Stimulated activated CD4-positive, alpha-beta T cell treated with anti-CD3 and anti-CD28 coated beads, Interleukin-1b, Interleukin-23, amount 100 ng/mL, for 24 hours (primary cell): ENCODE measurements at regions not wholly inside any gene's neighbourhood (a gene's known extent, or its start where the extent isn't known, plus 50 kb on each side); places are given as distances from the start of the nearest gene placed in this dataset.
"Not testable (repeated sequence)": the region's sequence is repeated elsewhere in the genome, so short reads cannot be mapped to it uniquely, and the experiment has no call there.

Source experiments
- DNase-seq, 4 experiments: peaks; one replicate each; pipeline ENCODE4 v3.0.0-alpha.2; 2020; ENCODE audit warnings: low read depth in 4 of 4, low spot score in 1 of 4

- no peak for DNase-seq
Measured at GRCh38 chr9:135349212-135350002, 130.2 kb upstream of the PPP1R26 start.

GRCh38 chr9:135350003-135350315 lies 129.6 kb upstream of the PPP1R26 start:
- DNase-seq = no peak

GRCh38 chr9:135353935-135354334 lies 125.6 kb upstream of the PPP1R26 start:
- DNase-seq = no peak

GRCh38 chr9:135355521-135356011 lies 124.0 kb upstream of the PPP1R26 start:
- no peak for DNase-seq

GRCh38 chr9:135356021-135356420 lies 123.6 kb upstream of the PPP1R26 start:
- no peak for DNase-seq

GRCh38 chr9:135356796-135357195 lies 122.8 kb upstream of the PPP1R26 start:
- no peak for DNase-seq

- no peak for DNase-seq
Measured at GRCh38 chr9:135357863-135358551, 121.6 kb upstream of the PPP1R26 start.

- no peak for DNase-seq
Measured at GRCh38 chr9:135358552-135358940, 121.0 kb upstream of the PPP1R26 start.

GRCh38 chr9:135359764-135360163 lies 119.8 kb upstream of the PPP1R26 start:
- DNase-seq = no peak

GRCh38 chr9:135360617-135361016 lies 119.0 kb upstream of the PPP1R26 start:
- no peak for DNase-seq

GRCh38 chr9:135361668-135362067 lies 117.9 kb upstream of the PPP1R26 start:
- DNase-seq = not testable (repeated sequence)

- DNase-seq = no peak
Measured at GRCh38 chr9:135363596-135363995, 116.0 kb upstream of the PPP1R26 start.

GRCh38 chr9:135365013-135365768 lies 114.4 kb upstream of the PPP1R26 start:
- no peak for DNase-seq

GRCh38 chr9:135366104-135366503 lies 113.5 kb upstream of the PPP1R26 start:
- DNase-seq = no peak

- no peak for DNase-seq
Measured at GRCh38 chr9:135369412-135369990, 110.1 kb upstream of the PPP1R26 start.

- DNase-seq = no peak
Measured at GRCh38 chr9:135370411-135371375, 108.9 kb upstream of the PPP1R26 start.

- DNase-seq = no peak
Measured at GRCh38 chr9:135371535-135371934, 108.0 kb upstream of the PPP1R26 start.

GRCh38 chr9:135372036-135372435 lies 107.5 kb upstream of the PPP1R26 start:
- DNase-seq = no peak

- DNase-seq = no peak
Measured at GRCh38 chr9:135372501-135373008, 107.0 kb upstream of the PPP1R26 start.

GRCh38 chr9:135373151-135373685 lies 106.4 kb upstream of the PPP1R26 start:
- no peak for DNase-seq
